ENCODE measurements at regions not wholly inside any gene's neighbourhood (a gene's known extent, or its start where the extent isn't known, plus 50 kb on each side); places are given as distances from the start of the nearest gene placed in this dataset.
"Not testable (repeated sequence)": the region's sequence is repeated elsewhere in the genome, so short reads cannot be mapped to it uniquely, and the experiment has no call there.

GRCh38 chr7:153090209-153090608, 330.7 kb downstream of the ACTR3B start:
- no peak for DNase-seq

GRCh38 chr7:153090764-153091163, 331.2 kb downstream of the ACTR3B start:
- DNase-seq = no peak

GRCh38 chr7:153091477-153091876, 331.9 kb downstream of the ACTR3B start:
- DNase-seq = no peak

- no peak for DNase-seq
Measured at GRCh38 chr7:153097511-153098201, 338.1 kb downstream of the ACTR3B start.

- no peak for DNase-seq
Measured at GRCh38 chr7:153099235-153099634, 339.7 kb downstream of the ACTR3B start.

- DNase-seq = no peak
Measured at GRCh38 chr7:153100691-153101237, 341.2 kb downstream of the ACTR3B start.

- no peak for DNase-seq
Measured at GRCh38 chr7:153103202-153103601, 343.6 kb downstream of the ACTR3B start.

GRCh38 chr7:153107826-153108225, 348.3 kb downstream of the ACTR3B start:
- no peak for DNase-seq

- no peak for DNase-seq
Measured at GRCh38 chr7:153109566-153109965, 350.0 kb downstream of the ACTR3B start.

- DNase-seq = no peak
Measured at GRCh38 chr7:153110606-153111005, 351.1 kb downstream of the ACTR3B start.

- DNase-seq = not testable (repeated sequence)
Measured at GRCh38 chr7:153122255-153122654, 362.7 kb downstream of the ACTR3B start.

GRCh38 chr7:153130052-153130451, 370.5 kb downstream of the ACTR3B start:
- DNase-seq = no peak

GRCh38 chr7:153151766-153152165, 392.2 kb downstream of the ACTR3B start:
- no peak for DNase-seq

GRCh38 chr7:153152801-153153422, 393.4 kb downstream of the ACTR3B start:
- no peak for DNase-seq

- no peak for DNase-seq
Measured at GRCh38 chr7:153158149-153158548, 398.6 kb downstream of the ACTR3B start.

- DNase-seq = no peak
Measured at GRCh38 chr7:153170287-153170686, 410.7 kb downstream of the ACTR3B start.

GRCh38 chr7:153185936-153186335, 426.4 kb downstream of the ACTR3B start:
- DNase-seq = no peak

GRCh38 chr7:153188161-153188560, 428.6 kb downstream of the ACTR3B start:
- no peak for DNase-seq

GRCh38 chr7:153188630-153189029, 429.1 kb downstream of the ACTR3B start:
- DNase-seq = no peak

GRCh38 chr7:153190452-153190851, 430.9 kb downstream of the ACTR3B start:
- DNase-seq = no peak

GRCh38 chr7:153190986-153191385, 431.4 kb downstream of the ACTR3B start:
- DNase-seq = no peak

- DNase-seq = no peak
Measured at GRCh38 chr7:153193144-153193595, 433.6 kb downstream of the ACTR3B start.

GRCh38 chr7:153217032-153217431, 457.5 kb downstream of the ACTR3B start:
- DNase-seq = no peak

- no peak for DNase-seq
Measured at GRCh38 chr7:153224890-153225289, 465.3 kb downstream of the ACTR3B start.
